ENCODE measurements at regions not wholly inside any gene's neighbourhood (a gene's known extent, or its start where the extent isn't known, plus 50 kb on each side); places are given as distances from the start of the nearest gene placed in this dataset.

- H3K36me3 ChIP-seq (ENCODE audit: control insufficient read depth, insufficient read depth, low read length), result no peaks in the 10 kb centered on the region
- no peak overlapping the region for H3K4me2 ChIP-seq (ENCODE audit: low read length)
- no peak for TF ChIP-seq CTCF (IDR thresholded peaks at IDR 0.05)
Observed at GRCh38 chr4:17336524-17336961, 175.3 kb downstream of the QDPR start.

GRCh38 chr4:17336069-17336468, 175.8 kb downstream of the QDPR start:
- Histone ChIP-seq H3K27ac (no peak overlapping the region), H3K36me3 (ENCODE audit: control insufficient read depth, insufficient read depth, low read length) (no peaks in the 10 kb centered on the region), H3K4me3 (ENCODE audit: low read depth, low read length) (no peak overlapping the region), H3K4me1 (no peaks in the 10 kb centered on the region), H3K9me3 (ENCODE audit: control insufficient read depth, low read length) (no peaks in the 10 kb centered on the region), H3K79me2 (no peaks in the 10 kb centered on the region), H3K4me2 (ENCODE audit: low read length) (no peak overlapping the region), H2AFZ (no peak overlapping the region), H3K27me3 (ENCODE audit: control insufficient read depth, insufficient read depth, low read length) (no peaks in the 10 kb centered on the region), H3K9ac (no peak overlapping the region)
- TF ChIP-seq CTCF (IDR thresholded peaks at IDR 0.05), result no peak

More at GRCh38 chr4:17336524-17336961, 175.3 kb downstream of the QDPR start:
- Histone ChIP-seq H3K4me1 (no peaks in the 10 kb centered on the region), H3K27ac (no peak overlapping the region), H3K9me3 (ENCODE audit: control insufficient read depth, low read length) (no peaks in the 10 kb centered on the region), H2AFZ (no peak overlapping the region), H3K27me3 (ENCODE audit: control insufficient read depth, insufficient read depth, low read length) (no peaks in the 10 kb centered on the region), H3K4me3 (ENCODE audit: low read depth, low read length) (no peak overlapping the region), H3K79me2 (no peaks in the 10 kb centered on the region), H3K9ac (no peak overlapping the region)

- Histone ChIP-seq H3K9me3 (ENCODE audit: control insufficient read depth, low read length) (no peaks in the 10 kb centered on the region), H3K4me1 (no peaks in the 10 kb centered on the region), H3K79me2 (no peaks in the 10 kb centered on the region), H3K27ac (no peak overlapping the region), H3K4me2 (ENCODE audit: low read length) (no peak overlapping the region), H2AFZ (no peak overlapping the region), H3K36me3 (ENCODE audit: control insufficient read depth, insufficient read depth, low read length) (no peaks in the 10 kb centered on the region), H3K4me3 (ENCODE audit: low read depth, low read length) (no peak overlapping the region), H3K9ac (no peak overlapping the region), H3K27me3 (ENCODE audit: control insufficient read depth, insufficient read depth, low read length) (no peaks in the 10 kb centered on the region)
- TF ChIP-seq CTCF (IDR thresholded peaks at IDR 0.05), result no peak
Observed at GRCh38 chr4:17335371-17335770, 176.5 kb downstream of the QDPR start.

- no peaks in the 10 kb centered on the region for H3K36me3 ChIP-seq (ENCODE audit: control insufficient read depth, insufficient read depth, low read length)
- H3K4me2 ChIP-seq (ENCODE audit: low read length), result no peak overlapping the region
- H3K27me3 ChIP-seq (ENCODE audit: control insufficient read depth, insufficient read depth, low read length), result no peaks in the 10 kb centered on the region
- H3K4me1 ChIP-seq, result no peaks in the 10 kb centered on the region
- TF ChIP-seq CTCF (IDR thresholded peaks at IDR 0.05), result no peak
- H3K4me3 ChIP-seq (ENCODE audit: low read depth, low read length), result no peak overlapping the region
- H2AFZ ChIP-seq, result no peak overlapping the region
- H3K79me2 ChIP-seq, result no peaks in the 10 kb centered on the region
- H3K9me3 ChIP-seq (ENCODE audit: control insufficient read depth, low read length), result no peaks in the 10 kb centered on the region
- H3K27ac ChIP-seq, result no peak overlapping the region
- H3K9ac ChIP-seq, result no peak overlapping the region
Observed at GRCh38 chr4:17332478-17332877, 179.4 kb downstream of the QDPR start.

GRCh38 chr4:17329046-17329445, 182.8 kb downstream of the QDPR start:
- no peak for TF ChIP-seq CTCF (IDR thresholded peaks at IDR 0.05)
- no peaks in the 10 kb centered on the region for H3K27me3 ChIP-seq (ENCODE audit: control insufficient read depth, insufficient read depth, low read length)
- no peak overlapping the region for H3K4me3 ChIP-seq (ENCODE audit: low read depth, low read length)
- no peaks in the 10 kb centered on the region for H3K36me3 ChIP-seq (ENCODE audit: control insufficient read depth, insufficient read depth, low read length)
- no peak overlapping the region for H3K27ac ChIP-seq
- no peaks in the 10 kb centered on the region for H3K4me1 ChIP-seq
- no peak overlapping the region for H2AFZ ChIP-seq
- no peaks in the 10 kb centered on the region for H3K9me3 ChIP-seq (ENCODE audit: control insufficient read depth, low read length)
- H3K4me2 ChIP-seq (ENCODE audit: low read length), result no peak overlapping the region
- H3K79me2 ChIP-seq, result no peaks in the 10 kb centered on the region
- no peak overlapping the region for H3K9ac ChIP-seq
